H9 (cell line): ENCODE measurements at regions not wholly inside any gene's neighbourhood (a gene's known extent, or its start where the extent isn't known, plus 50 kb on each side); places are given as distances from the start of the nearest gene placed in this dataset.

Experiments used
- DNase-seq: peaks from one replicate; pipeline ENCODE4 v3.0.0-alpha.2; 2017
- H2AFZ ChIP-seq: one replicate; pipeline ENCODE4 v1.6.1; 2013; ENCODE audit warnings: mild to moderate bottlenecking, low read length, control low read depth, moderate library complexity
- H2AK5ac ChIP-seq: 2 replicates; pipeline ENCODE4 v1.6.1; 2013; ENCODE audit warnings: low read length, control low read depth, mixed read lengths; ENCODE audit not compliant: insufficient read length
- H2BK120ac ChIP-seq: one replicate; pipeline ENCODE4 v1.6.1; 2013; ENCODE audit warnings: low read depth, mild to moderate bottlenecking, low read length, control low read depth, inconsistent platforms; ENCODE audit not compliant: poor library complexity, severe bottlenecking
- H2BK12ac ChIP-seq: 2 replicates; pipeline ENCODE4 v1.6.1; 2013; ENCODE audit warnings: low read length, control low read depth, mixed read lengths, low read depth; ENCODE audit not compliant: insufficient read length
- H2BK15ac ChIP-seq: 2 replicates; pipeline ENCODE4 v1.6.1; 2013; ENCODE audit warnings: low read depth, low read length, control low read depth
- H2BK20ac ChIP-seq: one replicate; pipeline ENCODE4 v1.6.1; 2013; ENCODE audit warnings: low read depth, mild to moderate bottlenecking, low read length, control low read depth, inconsistent platforms; ENCODE audit not compliant: poor library complexity, severe bottlenecking
- H2BK5ac ChIP-seq: 2 replicates; pipeline ENCODE4 v1.6.1; 2013; ENCODE audit warnings: low read length, control low read depth, mixed read lengths; ENCODE audit not compliant: insufficient read length
- H3K14ac ChIP-seq: 2 replicates; pipeline ENCODE4 v1.6.1; 2013; ENCODE audit warnings: low read length, control low read depth; ENCODE audit not compliant: insufficient read depth
- H3K18ac ChIP-seq: 2 replicates; pipeline ENCODE4 v1.6.1; 2013; ENCODE audit warnings: low read depth, mild to moderate bottlenecking, mixed read lengths, low read length, control low read depth; ENCODE audit not compliant: insufficient read length
- H3K23ac ChIP-seq: 2 replicates; pipeline ENCODE4 v1.6.1; 2013; ENCODE audit warnings: low read length, control low read depth, mixed read lengths, low read depth; ENCODE audit not compliant: insufficient read length
- H3K23me2 ChIP-seq: 2 replicates; pipeline ENCODE4 v1.6.1; 2013; ENCODE audit warnings: low read depth, mild to moderate bottlenecking, mixed read lengths, low read length, control low read depth; ENCODE audit not compliant: insufficient read length, poor library complexity, severe bottlenecking
- H3K27ac ChIP-seq: 2 replicates; pipeline ENCODE4 v1.5.1; 2013; ENCODE audit warnings: low read length, control low read depth, mixed read lengths, low read depth; ENCODE audit not compliant: insufficient read length
- H3K27me3 ChIP-seq: 2 replicates; pipeline ENCODE4 v1.6.1; 2013; ENCODE audit warnings: low read length, control low read depth, inconsistent platforms; ENCODE audit not compliant: insufficient read depth
- H3K4ac ChIP-seq: 2 replicates; pipeline ENCODE4 v1.6.1; 2013; ENCODE audit warnings: low read depth, mild to moderate bottlenecking, control low read depth, inconsistent platforms, low read length, moderate library complexity
- H3K4me1 ChIP-seq: 2 replicates; pipeline ENCODE4 v1.6.1; 2013; ENCODE audit warnings: low read length, control low read depth, inconsistent platforms; ENCODE audit not compliant: insufficient read depth
- H3K4me2 ChIP-seq: 2 replicates; pipeline ENCODE4 v1.6.1; 2013; ENCODE audit warnings: low read length, control low read depth, mixed read lengths; ENCODE audit not compliant: insufficient read length, insufficient read depth
- H3K56ac ChIP-seq: 2 replicates; pipeline ENCODE4 v1.6.1; 2013; ENCODE audit warnings: low read depth, mild to moderate bottlenecking, mixed read lengths, low read length, control low read depth; ENCODE audit not compliant: insufficient read length
- H3K79me1 ChIP-seq: 2 replicates; pipeline ENCODE4 v1.6.1; 2013; ENCODE audit warnings: low read depth, mild to moderate bottlenecking, moderate library complexity, low read length, control low read depth, inconsistent platforms; ENCODE audit not compliant: insufficient read depth, poor library complexity, severe bottlenecking
- H3K79me2 ChIP-seq: 2 replicates; pipeline ENCODE4 v1.6.1; 2013; ENCODE audit warnings: low read length, control low read depth, inconsistent platforms; ENCODE audit not compliant: insufficient read depth
- H3K9ac ChIP-seq: 2 replicates; pipeline ENCODE4 v1.6.1; 2013; ENCODE audit warnings: low read length, control low read depth, mixed read lengths; ENCODE audit not compliant: insufficient read length; ENCODE audit errors: extremely low read depth
- H3K9me3 ChIP-seq: one replicate; pipeline ENCODE4 v1.6.1; 2013; ENCODE audit warnings: low read depth, low read length, inconsistent platforms; ENCODE audit not compliant: control insufficient read depth
- H3T11ph ChIP-seq: one replicate; pipeline ENCODE4 v1.6.1; 2013; ENCODE audit warnings: mild to moderate bottlenecking, low read length, control low read depth, inconsistent platforms
- H4K20me1 ChIP-seq: one replicate; pipeline ENCODE4 v1.6.1; 2013; ENCODE audit not compliant: control insufficient read depth, insufficient read length, insufficient read depth
- H4K5ac ChIP-seq: 2 replicates; pipeline ENCODE4 v1.6.1; 2013; ENCODE audit warnings: low read depth, mild to moderate bottlenecking, mixed read lengths, low read length, control low read depth; ENCODE audit not compliant: insufficient read length
- H4K8ac ChIP-seq: replicated peaks from 2 replicates; pipeline ENCODE4 v1.6.1; 2013; ENCODE audit warnings: low read length, control low read depth, mixed read lengths, low read depth; ENCODE audit not compliant: insufficient read length
- H4K91ac ChIP-seq: 2 replicates; pipeline ENCODE4 v1.6.1; 2013; ENCODE audit warnings: low read depth, mild to moderate bottlenecking, moderate library complexity, mixed read lengths, low read length, control low read depth; ENCODE audit not compliant: insufficient read length
- H3K27ac Mint-ChIP-seq, 3 experiments: 2 replicates in 2 of 3; 3 replicates in 1 of 3; pipeline ENCODE4 v1.8.0; 2020 to 2021; ENCODE audit warnings: mixed read lengths in 3 of 3, mild to moderate bottlenecking in 1 of 3, moderate library complexity in 1 of 3
- H3K27me3 Mint-ChIP-seq: 2 replicates; pipeline ENCODE4 v1.8.0; 2021; ENCODE audit warnings: low read depth, mild to moderate bottlenecking, moderate library complexity, mixed read lengths
- H3K36me3 Mint-ChIP-seq, 3 experiments: 2 replicates in 2 of 3; 3 replicates in 1 of 3; pipeline ENCODE4 v1.8.0; 2020 to 2021; ENCODE audit warnings: low read depth in 3 of 3, mixed read lengths in 3 of 3; ENCODE audit not compliant: insufficient read depth in 1 of 3
- H3K4me1 Mint-ChIP-seq, 2 experiments: 2 replicates each; pipeline ENCODE4 v1.8.0; 2020; ENCODE audit warnings: mixed read lengths in 2 of 2
- H3K4me3 Mint-ChIP-seq, 2 experiments: 2 replicates in 1 of 2; 3 replicates in 1 of 2; pipeline ENCODE4 v1.8.0; 2020 to 2021; ENCODE audit warnings: mild to moderate bottlenecking in 2 of 2, mixed read lengths in 2 of 2, moderate library complexity in 1 of 2
- H3K9me3 Mint-ChIP-seq, 2 experiments: 2 replicates in 1 of 2; 3 replicates in 1 of 2; pipeline ENCODE4 v1.8.0; 2020; ENCODE audit warnings: mild to moderate bottlenecking in 2 of 2, mixed read lengths in 2 of 2, moderate library complexity in 1 of 2
- CTCF ChIP-seq: fragments of 200-600 bp; sonication (generic); conservative IDR thresholded peaks from 3 replicates; pipeline ENCODE4 v1.8.0; 2021; ENCODE audit warnings: antibody characterized with exemption, mild to moderate bottlenecking
- WGBS: extraction: QIAGEN DNeasy Blood & Tissue Kit; methylation state at CpG from one replicate; pipeline ENCODE4 v1.1.7; 2013; ENCODE audit warnings: missing lambda C conversion rate, low lambda C conversion rate, mixed read lengths; ENCODE audit not compliant: insufficient read length; ENCODE audit errors: extremely low coverage; 5-methylcytosine and 5-hydroxymethylcytosine counted together

DNA sequence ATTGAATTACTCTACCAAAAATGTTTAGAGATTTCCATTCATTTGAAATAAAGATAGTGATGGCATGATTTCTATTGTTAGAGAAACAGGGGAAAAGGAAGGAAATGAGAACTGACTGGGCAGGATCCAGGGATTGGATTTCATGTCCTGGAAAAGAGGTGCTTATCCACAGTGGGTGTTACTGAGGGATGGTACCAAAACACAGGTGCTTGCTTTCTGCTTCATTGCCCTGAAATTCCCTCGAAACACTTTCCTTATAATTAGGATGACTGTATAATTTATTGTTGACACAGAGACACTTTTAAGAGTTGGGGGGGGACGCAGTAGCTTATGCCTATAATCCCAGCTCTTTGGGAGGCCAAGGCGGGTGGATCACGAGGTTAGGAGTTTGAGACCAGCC is 185.0 kb upstream of the KCNK2 start:
- WGBS, result no CpG with 5 or more reads among the region's 4 CpGs
- H3K9ac ChIP-seq, result no peak overlapping the region

More for the DNA sequence above, 185.0 kb upstream of the KCNK2 start:
- Histone ChIP-seq H3K23me2 (no peaks in the 10 kb centered on the region), H2BK15ac (no peak overlapping the region), H2BK12ac (no peak overlapping the region), H3K56ac (no peak overlapping the region), H3T11ph (no peak overlapping the region), H2AFZ (no peak overlapping the region), H2AK5ac (no peak overlapping the region), H2BK5ac (no peak overlapping the region), H3K14ac (no peak overlapping the region), H3K27me3 (no peaks in the 10 kb centered on the region), H4K91ac (no peak overlapping the region), H3K79me1 (no peaks in the 10 kb centered on the region), H4K5ac (no peak overlapping the region), H4K20me1 (no peaks in the 10 kb centered on the region), H3K27ac (no peak overlapping the region), H4K8ac (no peak overlapping the region), H3K79me2 (no peaks in the 10 kb centered on the region), H3K4me1 (no peaks in the 10 kb centered on the region), H3K9me3 (no peaks in the 10 kb centered on the region), H3K18ac (no peak overlapping the region), H3K4ac (no peak overlapping the region), H3K4me2 (no peak overlapping the region), H2BK20ac (no peak overlapping the region), H2BK120ac (no peak overlapping the region), H3K23ac (no peak overlapping the region)
- Mint-ChIP-seq H3K27ac (no peak overlapping the region), H3K4me3 (no peak overlapping the region), H3K4me1 (peaks cover 2 to 7% of the 10 kb centered on the region in 2 experiments; a peak in 2 of 4 replicates), H3K9me3 (no peaks in the 10 kb centered on the region), H3K36me3 (no peaks in the 10 kb centered on the region), H3K27me3 (no peaks in the 10 kb centered on the region)
- DNase-seq, result no peak
- TF ChIP-seq CTCF, result no peak
